Esophagus squamous epithelium (tissue), 5 donors: ENCODE measurements at regions not wholly inside any gene's neighbourhood (a gene's known extent, or its start where the extent isn't known, plus 50 kb on each side); places are given as distances from the start of the nearest gene placed in this dataset.

Experiments used
- DNase-seq: peaks from one replicate; lab custom pipeline; 2025; lab: John Stamatoyannopoulos, UW
- H3K27ac ChIP-seq, 4 donors: fragments of 200-600 bp; sonication (generic); one replicate each; pipeline ENCODE4 v1.5.1; 2016 to 2019; ENCODE audit warnings: mild to moderate bottlenecking in 1 of 4
- H3K27me3 ChIP-seq, 4 donors: fragments of 200-600 bp; sonication (generic); 1 replicate in 3 of 4; 2 replicates in 1 of 4; pipeline versions ENCODE4 v1.5.1 to v1.6.0; 2017 to 2021; ENCODE audit warnings: antibody characterized with exemption in 1 of 4
- H3K36me3 ChIP-seq, 3 donors: fragments of 200-600 bp; sonication (generic); one replicate each; pipeline ENCODE4 v1.5.1; 2016 to 2019
- H3K4me1 ChIP-seq, 3 donors: fragments of 200-600 bp; sonication (generic); one replicate each; pipeline ENCODE4 v1.5.1; 2017 to 2019
- H3K4me3 ChIP-seq, 4 donors: fragments of 200-600 bp; sonication (generic); 1 replicate in 3 of 4; 2 replicates in 1 of 4; pipeline ENCODE4 v1.5.1; 2016 to 2019; ENCODE audit warnings: mild to moderate bottlenecking in 2 of 4, moderate library complexity in 1 of 4
- H3K9me3 ChIP-seq, 3 donors: fragments of 200-600 bp; sonication (generic); one replicate each; pipeline ENCODE4 v1.5.1; 2016 to 2019
- POLR2A ChIP-seq, 4 donors: fragments of 450-650 bp; IDR thresholded peaks; one replicate each; pipeline ENCODE4 v1.6.1; 2017; ENCODE audit warnings: antibody characterized with exemption in 4 of 4, mild to moderate bottlenecking in 4 of 4, moderate library complexity in 3 of 4
- WGBS, 2 donors: methylation state at CpG; one replicate each; pipeline ENCODE4 v1.1.5; 2018; 5-methylcytosine and 5-hydroxymethylcytosine counted together
- intact Hi-C: fragments of 100-400 bp; cut with DNase I; formaldehyde crosslinking; loops from one replicate; pipeline ENCODE4 v1.15.0; 2022
- TF ChIP-seq, protein P1 (sequence below), 6 experiments: fragments of 450-650 bp in 4 of 6; fragments of 200-600 bp in 2 of 6; sonication (generic) in 2 of 6; IDR thresholded peaks; one replicate each; pipeline ENCODE4 v1.5.1; 2016 to 2019; ENCODE audit warnings: antibody characterized with exemption in 6 of 6, mild to moderate bottlenecking in 4 of 6, moderate library complexity in 4 of 6
- donor health status: DM: yes; HTN: yes; CAD: no.

DNA sequence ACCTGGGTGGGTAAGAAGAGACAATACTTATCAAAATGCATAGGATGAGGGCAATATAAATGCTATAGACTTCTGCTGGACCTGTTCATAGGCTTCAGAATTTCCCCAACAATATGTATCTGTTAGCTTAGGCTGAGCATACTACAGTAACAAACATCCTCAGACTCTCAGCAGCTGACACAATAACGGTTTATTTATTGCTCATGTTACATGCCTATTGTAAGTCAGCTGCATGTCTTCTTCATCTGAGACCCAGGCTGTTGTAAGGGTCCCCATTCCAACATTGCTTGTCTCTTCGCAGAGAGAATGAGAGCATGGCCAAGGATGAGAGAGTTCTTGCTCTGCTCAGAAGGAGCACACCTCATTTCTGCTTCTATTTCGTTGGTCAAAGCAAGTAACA is 150.7 kb downstream of the TMEM200C start:
- TF ChIP-seq POLR2A (IDR thresholded peaks at IDR 0.05) = no peak
- no peaks in the 10 kb centered on the region for H3K9me3 ChIP-seq
- H3K36me3 ChIP-seq = no peaks in the 10 kb centered on the region
- H3K4me1 ChIP-seq = no peaks in the 10 kb centered on the region
- H3K27me3 ChIP-seq = no peaks in the 10 kb centered on the region
- 43 to 44% methylated on average over 2 to 3 of the region's 3 CpGs for WGBS, 2 donors
- H3K4me3 ChIP-seq = no peak overlapping the region
- no peak for DNase-seq
- intact Hi-C loops = no loop called here
- no peak overlapping the region for H3K27ac ChIP-seq

DNA sequence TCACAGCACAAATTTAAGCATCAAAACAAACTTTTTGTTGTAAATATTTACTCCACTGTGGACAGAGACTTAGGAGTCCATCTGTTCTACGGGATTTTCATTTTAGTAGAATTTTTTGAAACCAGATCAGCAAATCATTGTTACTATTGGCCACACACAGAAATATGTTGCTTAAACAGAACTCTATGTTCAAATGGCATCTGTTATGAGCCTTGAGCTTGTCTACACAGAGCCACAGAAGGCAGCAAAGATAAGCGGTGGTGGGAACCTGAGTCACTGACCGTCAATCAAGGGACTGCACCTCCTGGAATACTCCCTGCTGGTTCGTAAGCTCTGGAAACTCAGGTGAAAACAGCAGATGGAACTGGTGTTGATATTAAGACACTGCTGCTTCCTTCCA is 156.8 kb downstream of the TMEM200C start:
- DNase-seq = no peak
- Histone ChIP-seq H3K36me3 (no peaks in the 10 kb centered on the region), H3K9me3 (no peaks in the 10 kb centered on the region), H3K4me3 (no peak overlapping the region), H3K4me1 (no peaks in the 10 kb centered on the region), H3K27me3 (no peaks in the 10 kb centered on the region), H3K27ac (no peak overlapping the region)
- TF ChIP-seq, protein P1, sequence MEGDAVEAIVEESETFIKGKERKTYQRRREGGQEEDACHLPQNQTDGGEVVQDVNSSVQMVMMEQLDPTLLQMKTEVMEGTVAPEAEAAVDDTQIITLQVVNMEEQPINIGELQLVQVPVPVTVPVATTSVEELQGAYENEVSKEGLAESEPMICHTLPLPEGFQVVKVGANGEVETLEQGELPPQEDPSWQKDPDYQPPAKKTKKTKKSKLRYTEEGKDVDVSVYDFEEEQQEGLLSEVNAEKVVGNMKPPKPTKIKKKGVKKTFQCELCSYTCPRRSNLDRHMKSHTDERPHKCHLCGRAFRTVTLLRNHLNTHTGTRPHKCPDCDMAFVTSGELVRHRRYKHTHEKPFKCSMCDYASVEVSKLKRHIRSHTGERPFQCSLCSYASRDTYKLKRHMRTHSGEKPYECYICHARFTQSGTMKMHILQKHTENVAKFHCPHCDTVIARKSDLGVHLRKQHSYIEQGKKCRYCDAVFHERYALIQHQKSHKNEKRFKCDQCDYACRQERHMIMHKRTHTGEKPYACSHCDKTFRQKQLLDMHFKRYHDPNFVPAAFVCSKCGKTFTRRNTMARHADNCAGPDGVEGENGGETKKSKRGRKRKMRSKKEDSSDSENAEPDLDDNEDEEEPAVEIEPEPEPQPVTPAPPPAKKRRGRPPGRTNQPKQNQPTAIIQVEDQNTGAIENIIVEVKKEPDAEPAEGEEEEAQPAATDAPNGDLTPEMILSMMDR (IDR thresholded peaks at IDR 0.05) = no peak
- TF ChIP-seq POLR2A (IDR thresholded peaks at IDR 0.05) = no peak
- 54 to 61% methylated on average over 4 of the region's 4 CpGs for WGBS, 2 donors
- intact Hi-C loops = no loop called here

DNA sequence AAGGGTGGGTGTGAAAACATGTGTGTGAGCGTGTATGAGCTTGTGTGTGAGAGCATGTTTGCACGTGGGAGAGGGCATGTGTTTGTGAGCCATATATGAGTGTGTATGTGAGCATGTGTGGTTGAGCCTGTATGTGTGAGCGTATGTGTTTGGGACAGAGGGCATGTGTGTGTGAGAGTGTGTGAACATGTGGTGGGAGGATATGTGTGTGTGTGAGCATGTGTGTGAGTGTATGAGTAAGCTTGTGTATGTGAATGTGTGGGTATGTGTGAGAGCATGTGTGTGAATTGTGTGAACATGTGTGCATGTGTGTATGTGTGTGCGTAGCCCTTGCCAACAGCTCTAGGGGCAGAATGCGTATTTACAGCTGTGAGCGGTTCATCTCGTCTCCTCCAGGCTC is 163.0 kb downstream of the TMEM200C start:
- no peak overlapping the region for H3K4me3 ChIP-seq
- TF ChIP-seq, protein P1 (IDR thresholded peaks at IDR 0.05) = no peak
- TF ChIP-seq POLR2A (IDR thresholded peaks at IDR 0.05) = no peak
- WGBS, 2 donors = 76 to 85% methylated on average over 7 of the region's 7 CpGs
- DNase-seq = no peak
- no peaks in the 10 kb centered on the region for H3K27me3 ChIP-seq
- H3K36me3 ChIP-seq = no peaks in the 10 kb centered on the region
- H3K4me1 ChIP-seq = no peaks in the 10 kb centered on the region
- no peak overlapping the region for H3K27ac ChIP-seq
- H3K9me3 ChIP-seq = no peaks in the 10 kb centered on the region
- intact Hi-C loops = no loop called here

DNA sequence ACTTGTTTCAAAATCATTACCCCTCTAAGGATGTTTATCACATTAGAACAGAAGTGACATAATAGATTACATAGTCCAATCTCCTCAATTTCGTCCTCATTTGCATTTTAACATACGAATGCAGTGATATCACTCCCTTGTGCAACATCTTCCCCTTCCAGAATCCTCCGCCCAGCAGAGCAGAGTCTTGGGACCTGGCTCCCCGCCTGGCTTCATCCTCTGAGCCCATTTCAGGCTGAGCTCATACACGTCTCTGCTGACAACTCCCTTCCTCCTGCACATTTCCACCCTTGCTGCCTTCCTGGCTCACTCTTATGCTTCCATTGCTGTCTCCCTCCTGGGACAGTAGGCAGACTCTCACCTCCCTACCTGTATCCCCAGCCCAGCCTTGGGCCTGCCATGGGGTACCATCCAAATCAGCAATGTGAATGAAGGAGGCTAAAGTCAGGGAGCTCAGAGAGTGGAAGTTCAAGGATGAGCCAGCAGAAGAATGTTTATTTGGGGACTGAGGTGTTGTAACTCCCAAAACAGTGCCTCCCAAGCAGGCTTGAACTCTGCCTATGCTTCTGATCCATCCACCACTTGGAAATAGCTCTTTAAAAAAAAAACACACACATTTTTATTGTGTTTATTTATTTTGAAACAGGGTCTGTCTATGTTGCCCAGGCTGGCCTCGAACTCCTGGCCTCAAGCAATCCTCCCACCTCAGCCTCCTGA is 165.2 kb downstream of the TMEM200C start:
- no peak for TF ChIP-seq POLR2A (IDR thresholded peaks at IDR 0.05)
- TF ChIP-seq, protein P1 (IDR thresholded peaks at IDR 0.05) = no peak
- H3K27me3 ChIP-seq = no peaks in the 10 kb centered on the region
- H3K4me1 ChIP-seq = no peaks in the 10 kb centered on the region
- H3K27ac ChIP-seq = peak overlapping the region in 2 of 4 donors; percentile 9 to 72
- H3K9me3 ChIP-seq = no peaks in the 10 kb centered on the region
- DNase-seq = no peak
- 47 to 50% methylated on average over 6 of the region's 6 CpGs for WGBS, 2 donors
- no peak overlapping the region for H3K4me3 ChIP-seq
- intact Hi-C loops = no loop called here
- no peaks in the 10 kb centered on the region for H3K36me3 ChIP-seq

DNA sequence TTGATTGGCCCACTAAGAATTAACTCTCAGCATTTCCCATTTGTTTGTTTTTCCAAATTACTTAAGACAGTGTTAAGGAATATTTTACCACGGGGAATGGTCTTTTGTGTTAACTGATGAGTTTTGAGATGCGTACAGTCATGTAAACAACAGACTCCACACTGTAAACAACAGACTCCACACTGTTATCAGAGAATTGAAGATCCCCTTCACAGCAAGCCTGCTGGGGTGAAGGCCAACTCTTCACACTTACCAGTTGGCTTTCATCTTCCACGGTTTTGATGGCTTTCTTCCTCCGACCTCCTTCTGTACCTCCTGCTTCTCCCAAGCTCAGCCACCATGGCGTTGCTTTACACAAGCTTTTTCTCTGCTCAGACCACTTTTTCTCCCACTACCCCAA is 166.8 kb downstream of the TMEM200C start:
- intact Hi-C loops = no loop called here
- H3K27me3 ChIP-seq = no peaks in the 10 kb centered on the region
- no peaks in the 10 kb centered on the region for H3K9me3 ChIP-seq
- no peak for DNase-seq
- H3K27ac ChIP-seq = no peak overlapping the region
- H3K4me1 ChIP-seq = no peaks in the 10 kb centered on the region
- no peaks in the 10 kb centered on the region for H3K36me3 ChIP-seq
- no peak overlapping the region for H3K4me3 ChIP-seq
- WGBS, 2 donors = 18 to 23% methylated on average over 5 of the region's 5 CpGs
- TF ChIP-seq, protein P1 (IDR thresholded peaks at IDR 0.05) = no peak
- TF ChIP-seq POLR2A (IDR thresholded peaks at IDR 0.05) = no peak
